SU-DHL-6 (cell line): ENCODE measurements at regions not wholly inside any gene's neighbourhood (a gene's known extent, or its start where the extent isn't known, plus 50 kb on each side); places are given as distances from the start of the nearest gene placed in this dataset.
"Not testable (repeated sequence)": the region's sequence is repeated elsewhere in the genome, so short reads cannot be mapped to it uniquely, and the experiment has no call there.

ENCODE experiments used
- H2AFZ ChIP-seq: fragments of 200-600 bp; sonication (generic); 2 replicates; pipeline ENCODE4 v1.6.1; 2014; ENCODE audit warnings: low read depth, mild to moderate bottlenecking, moderate library complexity, mixed read lengths, antibody characterized with exemption, low read length; ENCODE audit not compliant: severe bottlenecking
- H3F3A ChIP-seq: fragments of 200-600 bp; shearing (Covaris generic); 2 replicates; pipeline ENCODE4 v1.6.0; 2016; ENCODE audit warnings: antibody characterized with exemption, mild to moderate bottlenecking; ENCODE audit not compliant: insufficient read depth
- H3K27ac ChIP-seq: fragments of 200-600 bp; sonication (generic); 2 replicates; pipeline ENCODE4 v1.5.1; 2016; ENCODE audit warnings: low read depth, mild to moderate bottlenecking, low read length, moderate library complexity, mixed read lengths
- H3K27me3 ChIP-seq: fragments of 200-600 bp; sonication (generic), shearing (Covaris generic); 2 replicates; pipeline ENCODE4 v1.6.0; 2014; ENCODE audit warnings: mild to moderate bottlenecking, low read length
- H3K36me3 ChIP-seq: fragments of 200-600 bp; sonication (generic); 2 replicates; pipeline ENCODE4 v1.6.1; 2014; ENCODE audit warnings: mild to moderate bottlenecking, low read length, mixed read lengths
- H3K4me2 ChIP-seq: fragments of 300-600, 200-600 bp; shearing (Covaris generic), sonication (generic); 2 replicates; pipeline ENCODE4 v1.6.0; 2014; ENCODE audit warnings: low read length, low read depth, mild to moderate bottlenecking; ENCODE audit not compliant: poor library complexity, severe bottlenecking
- H3K4me3 ChIP-seq: fragments of 200-600 bp; sonication (generic); 2 replicates; pipeline ENCODE4 v1.5.1; 2014; ENCODE audit warnings: antibody characterized with exemption, low read length, mild to moderate bottlenecking, mixed read lengths; ENCODE audit not compliant: insufficient read depth, poor library complexity, severe bottlenecking
- H3K79me2 ChIP-seq: fragments of 200-600 bp; sonication (generic); 2 replicates; pipeline ENCODE4 v1.6.1; 2014; ENCODE audit warnings: mild to moderate bottlenecking, low read length, moderate library complexity; ENCODE audit not compliant: insufficient read depth
- H3K9ac ChIP-seq: fragments of 200-600 bp; sonication (generic); 2 replicates; pipeline ENCODE4 v1.7.0; 2014; ENCODE audit warnings: mild to moderate bottlenecking, low read length
- H3K9me2 ChIP-seq: fragments of 200-600 bp; sonication (generic); replicated peaks from 2 replicates; pipeline ENCODE4 v1.6.1; 2014; ENCODE audit warnings: low read length; ENCODE audit not compliant: insufficient read depth
- H3K9me3 ChIP-seq: fragments of 200-600 bp; sonication (generic); 2 replicates; pipeline ENCODE4 v1.6.1; 2014; ENCODE audit warnings: low read length, mixed read lengths; ENCODE audit not compliant: insufficient read depth
- H4K20me1 ChIP-seq: fragments of 200-600 bp; sonication (generic); 2 replicates; pipeline ENCODE4 v1.6.1; 2014; ENCODE audit warnings: low read depth, mild to moderate bottlenecking, antibody characterized with exemption, low read length, moderate library complexity, mixed read lengths
- CTCF ChIP-seq: fragments of 200-600 bp; sonication (generic); IDR thresholded peaks from one replicate; pipeline ENCODE4 v1.5.1; 2017; ENCODE audit warnings: antibody characterized with exemption, mild to moderate bottlenecking, low read length, moderate library complexity; ENCODE audit not compliant: insufficient read depth, poor library complexity, severe bottlenecking
- EZH2phosphoT487 ChIP-seq: fragments of 200-600 bp; sonication (generic), shearing (Covaris generic); conservative IDR thresholded peaks from 2 replicates; pipeline ENCODE4 v1.6.1; 2018; ENCODE audit warnings: mild to moderate bottlenecking, antibody characterized with exemption, low read length, moderate library complexity, mixed read lengths

GRCh38 chr10:23980094-23980493 is 228.8 kb upstream of the KIAA1217 start:
- Histone ChIP-seq H2AFZ (no peak overlapping the region), H3K36me3 (no peaks in the 10 kb centered on the region), H3K27me3 (no peaks in the 10 kb centered on the region), H3F3A (no peaks in the 10 kb centered on the region), H3K79me2 (no peaks in the 10 kb centered on the region), H3K27ac (no peak overlapping the region), H3K9ac (no peak overlapping the region), H4K20me1 (no peaks in the 10 kb centered on the region), H3K4me3 (no peak overlapping the region), H3K9me2 (no peaks in the 10 kb centered on the region), H3K9me3 (no peaks in the 10 kb centered on the region), H3K4me2 (no peak overlapping the region)
- TF ChIP-seq EZH2phosphoT487 (no peak), CTCF (no peak)

DNA sequence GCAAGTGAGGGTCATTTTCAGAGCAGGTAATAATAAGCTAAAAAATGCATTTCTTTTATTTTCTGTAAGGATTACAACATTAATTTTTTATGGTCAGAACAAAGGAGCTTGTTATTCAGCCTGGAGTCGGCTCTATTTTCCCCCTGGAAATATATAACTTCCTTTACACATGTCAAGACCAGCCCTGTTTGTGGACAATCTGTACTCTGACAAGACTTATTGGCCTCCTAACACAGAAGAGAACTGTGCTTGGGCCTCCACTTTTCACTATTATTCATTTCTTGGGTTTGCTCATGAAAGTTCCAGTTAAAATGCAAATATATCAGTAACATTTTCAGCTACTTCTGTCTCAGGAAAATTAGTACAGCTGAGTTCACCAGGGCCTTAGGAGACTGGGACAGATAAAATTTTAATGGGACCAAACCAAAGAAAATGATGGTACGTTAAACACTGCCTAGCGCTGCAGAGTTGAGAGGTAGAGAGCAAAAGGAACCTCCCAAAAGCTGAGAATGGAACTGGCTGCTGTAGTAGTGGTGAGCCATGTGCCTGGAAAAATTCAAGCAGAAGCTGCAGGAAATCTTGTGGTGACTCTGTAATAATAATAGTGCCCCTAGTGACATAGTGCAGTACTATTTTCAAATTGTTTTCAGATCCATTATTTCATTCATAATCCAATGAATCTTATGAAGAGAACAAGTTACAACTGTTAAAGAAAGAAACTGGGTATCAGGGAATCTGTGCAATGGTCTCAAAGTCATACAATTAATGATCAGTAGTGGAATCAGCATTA is 227.2 kb upstream of the KIAA1217 start:
- Histone ChIP-seq H3K27ac (no peak overlapping the region), H3K4me3 (no peak overlapping the region), H3K27me3 (no peaks in the 10 kb centered on the region), H3K36me3 (no peaks in the 10 kb centered on the region), H3K9me3 (no peaks in the 10 kb centered on the region), H3K9me2 (no peaks in the 10 kb centered on the region), H3K79me2 (no peaks in the 10 kb centered on the region), H2AFZ (no peak overlapping the region), H3K4me2 (no peak overlapping the region), H3K9ac (no peak overlapping the region), H3F3A (no peaks in the 10 kb centered on the region), H4K20me1 (no peaks in the 10 kb centered on the region)
- TF ChIP-seq EZH2phosphoT487 (no peak), CTCF (no peak)

- not testable (repeated sequence) for H3K9me2 ChIP-seq, H3K9ac ChIP-seq, H3K9me3 ChIP-seq, H3K79me2 ChIP-seq, H3F3A ChIP-seq, H4K20me1 ChIP-seq, H3K4me2 ChIP-seq, H3K27me3 ChIP-seq, H3K36me3 ChIP-seq, H2AFZ ChIP-seq, H3K4me3 ChIP-seq, H3K27ac ChIP-seq
These were observed 224.5 kb upstream of the KIAA1217 start for GRCh38 chr10:23984405-23984804.

DNA sequence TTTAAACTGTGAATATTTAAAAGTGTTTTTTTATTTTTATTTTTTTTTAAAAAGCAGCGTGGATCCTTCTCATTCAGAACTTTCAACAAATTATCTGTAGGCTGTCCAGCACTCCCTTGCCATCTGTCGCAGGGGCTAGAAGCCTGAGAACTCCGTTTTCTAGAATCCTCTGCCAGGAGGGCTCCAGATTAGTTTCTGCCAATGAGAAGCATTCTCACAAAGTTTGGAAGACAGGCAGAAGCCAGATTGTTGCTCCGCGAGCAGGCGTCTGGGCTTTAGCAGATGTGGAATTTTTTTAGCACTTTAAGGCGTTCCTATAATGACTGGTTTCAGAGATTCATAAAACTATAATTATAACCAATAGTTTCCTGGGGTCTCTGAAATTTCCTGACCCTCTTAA is 220.9 kb upstream of the KIAA1217 start:
- H3F3A ChIP-seq = no peaks in the 10 kb centered on the region
- no peaks in the 10 kb centered on the region for H3K36me3 ChIP-seq
- no peak overlapping the region for H3K27ac ChIP-seq
- no peaks in the 10 kb centered on the region for H3K27me3 ChIP-seq
- H4K20me1 ChIP-seq = no peaks in the 10 kb centered on the region
- no peaks in the 10 kb centered on the region for H3K9me3 ChIP-seq
- no peak overlapping the region for H3K9ac ChIP-seq
- no peaks in the 10 kb centered on the region for H3K9me2 ChIP-seq
- H2AFZ ChIP-seq = no peak overlapping the region
- no peaks in the 10 kb centered on the region for H3K79me2 ChIP-seq
- TF ChIP-seq CTCF = no peak
- TF ChIP-seq EZH2phosphoT487 = no peak
- no peak overlapping the region for H3K4me2 ChIP-seq
- H3K4me3 ChIP-seq = no peak overlapping the region
